ENCODE measurements at regions not wholly inside any gene's neighbourhood (a gene's known extent, or its start where the extent isn't known, plus 50 kb on each side); places are given as distances from the start of the nearest gene placed in this dataset.

DNA sequence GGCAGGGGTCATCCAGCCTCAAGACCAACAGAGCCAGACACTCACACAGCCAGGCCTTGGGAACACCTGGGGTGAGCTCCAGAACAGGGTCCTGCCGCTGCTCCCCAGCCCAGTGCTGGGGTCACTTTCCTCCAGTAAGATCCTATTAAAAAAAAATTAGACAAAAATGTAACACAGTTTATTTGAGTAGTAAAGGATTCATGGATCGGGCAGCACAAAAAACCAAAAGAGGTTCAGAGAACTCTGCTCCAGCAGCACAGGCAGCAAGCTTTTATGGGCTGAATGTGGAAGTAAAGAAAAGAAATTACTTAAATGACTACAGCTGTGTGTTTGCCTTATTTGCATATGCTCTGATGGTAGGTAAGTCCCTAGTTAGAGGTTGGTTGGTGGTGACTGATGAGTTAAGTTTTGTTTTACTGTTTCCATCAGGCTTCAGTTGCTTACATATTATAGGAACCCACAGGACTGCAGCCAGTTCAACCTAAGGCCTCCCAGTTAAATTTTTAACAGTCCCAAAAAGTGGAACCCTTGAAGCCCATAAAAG is 80.5 kb upstream of the FGFR2 start:
- WGBS, 5 donors = 80 to 96% (median 93%) methylated on average over 2 of the region's 2 CpGs
- Histone ChIP-seq H3K4me1 (no peaks in the 10 kb centered on the region), H3K27ac (no peak overlapping the region), H3K9me3 (peaks cover 0 to 25% (median 11%) of the 10 kb centered on the region in 8 donors), H3K4me3 (no peak overlapping the region), H3K36me3 (no peaks in the 10 kb centered on the region), H3K27me3 (replicated peaks in 1 of 7) (peaks cover 0 to 4% (median 0%) of the 10 kb centered on the region in 7 donors)
- TF ChIP-seq POLR2A (IDR thresholded peaks at IDR 0.05) (no peak), POLR2AphosphoS5 (IDR thresholded peaks at IDR 0.05) (no peak)
- TF ChIP-seq, protein P1, sequence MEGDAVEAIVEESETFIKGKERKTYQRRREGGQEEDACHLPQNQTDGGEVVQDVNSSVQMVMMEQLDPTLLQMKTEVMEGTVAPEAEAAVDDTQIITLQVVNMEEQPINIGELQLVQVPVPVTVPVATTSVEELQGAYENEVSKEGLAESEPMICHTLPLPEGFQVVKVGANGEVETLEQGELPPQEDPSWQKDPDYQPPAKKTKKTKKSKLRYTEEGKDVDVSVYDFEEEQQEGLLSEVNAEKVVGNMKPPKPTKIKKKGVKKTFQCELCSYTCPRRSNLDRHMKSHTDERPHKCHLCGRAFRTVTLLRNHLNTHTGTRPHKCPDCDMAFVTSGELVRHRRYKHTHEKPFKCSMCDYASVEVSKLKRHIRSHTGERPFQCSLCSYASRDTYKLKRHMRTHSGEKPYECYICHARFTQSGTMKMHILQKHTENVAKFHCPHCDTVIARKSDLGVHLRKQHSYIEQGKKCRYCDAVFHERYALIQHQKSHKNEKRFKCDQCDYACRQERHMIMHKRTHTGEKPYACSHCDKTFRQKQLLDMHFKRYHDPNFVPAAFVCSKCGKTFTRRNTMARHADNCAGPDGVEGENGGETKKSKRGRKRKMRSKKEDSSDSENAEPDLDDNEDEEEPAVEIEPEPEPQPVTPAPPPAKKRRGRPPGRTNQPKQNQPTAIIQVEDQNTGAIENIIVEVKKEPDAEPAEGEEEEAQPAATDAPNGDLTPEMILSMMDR (IDR thresholded peaks at IDR 0.05 in 8 of 11, conservative IDR thresholded peaks at IDR 0.05 in 3 of 11) = no peak
- no peak for DNase-seq
- intact Hi-C loops (cut with DNase I; ENCODE audit: low total_unique reads) = no loop called here

DNA sequence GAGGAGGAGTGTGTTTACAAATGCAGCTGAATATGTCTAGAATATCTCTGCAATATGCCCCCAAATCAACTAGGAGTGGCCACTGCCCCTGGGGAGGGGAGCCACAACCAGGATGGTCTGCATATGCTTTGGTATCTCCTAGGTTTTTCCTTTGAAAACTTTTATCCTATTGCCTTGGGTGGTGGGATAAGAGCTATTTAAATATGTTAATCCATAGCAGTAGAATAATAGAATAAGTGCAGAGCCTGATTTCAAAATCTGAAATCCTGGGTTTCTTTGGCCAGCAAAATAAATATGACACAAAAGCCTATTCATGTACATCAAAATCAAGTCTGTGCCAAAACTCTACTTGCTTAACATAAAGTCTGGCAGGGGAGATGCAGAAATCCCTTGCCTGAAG is 79.6 kb upstream of the FGFR2 start:
- H3K4me1 ChIP-seq = no peaks in the 10 kb centered on the region
- DNase-seq = no peak
- peaks cover 0 to 25% (median 11%) of the 10 kb centered on the region in 8 donors for H3K9me3 ChIP-seq
- no peak overlapping the region for H3K27ac ChIP-seq
- intact Hi-C loops (cut with DNase I; ENCODE audit: low total_unique reads) = no loop called here
- H3K27me3 ChIP-seq (replicated peaks in 1 of 7) = peaks cover 0 to 4% (median 0%) of the 10 kb centered on the region in 7 donors
- TF ChIP-seq POLR2A (IDR thresholded peaks at IDR 0.05) (no peak), POLR2AphosphoS5 (IDR thresholded peaks at IDR 0.05) (no peak)
- TF ChIP-seq, protein P1 (IDR thresholded peaks at IDR 0.05 in 8 of 11, conservative IDR thresholded peaks at IDR 0.05 in 3 of 11) = no peak
- H3K36me3 ChIP-seq = no peaks in the 10 kb centered on the region
- H3K4me3 ChIP-seq = no peak overlapping the region

DNA sequence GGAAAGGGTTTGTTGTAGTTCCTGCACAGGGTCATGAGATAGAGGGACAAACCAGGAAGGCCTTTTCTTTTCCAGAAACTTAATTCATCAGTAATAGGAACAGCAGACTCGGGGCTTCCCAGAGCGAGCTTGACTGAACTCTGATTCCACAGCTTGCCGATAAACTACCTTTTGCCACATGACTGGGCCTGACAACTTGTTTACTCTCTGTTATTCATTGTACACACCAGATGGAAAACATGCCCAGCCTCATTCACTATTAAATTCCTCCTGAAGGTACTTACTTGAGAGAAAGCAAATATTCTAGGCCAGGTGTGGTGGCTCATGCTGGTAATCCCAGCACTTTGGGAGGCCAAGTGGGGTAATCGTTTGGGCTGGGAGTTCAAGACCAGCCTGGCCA is 77.1 kb upstream of the FGFR2 start:
- peaks cover 0 to 7% (median 0%) of the 10 kb centered on the region in 7 donors for H3K27me3 ChIP-seq (replicated peaks in 1 of 7)
- intact Hi-C loops (cut with DNase I; ENCODE audit: low total_unique reads) = no loop called here
- 80 to 98% (median 91%) methylated on average over 4 of the region's 4 CpGs for WGBS, 5 donors
- no peak for DNase-seq
- H3K4me3 ChIP-seq = no peak overlapping the region
- no peak overlapping the region for H3K27ac ChIP-seq
- H3K36me3 ChIP-seq = no peaks in the 10 kb centered on the region
- no peaks in the 10 kb centered on the region for H3K4me1 ChIP-seq
- H3K9me3 ChIP-seq = peaks cover 0 to 25% (median 11%) of the 10 kb centered on the region in 8 donors
- TF ChIP-seq POLR2AphosphoS5 (IDR thresholded peaks at IDR 0.05) (no peak), POLR2A (IDR thresholded peaks at IDR 0.05) (no peak)
- TF ChIP-seq, protein P1 (IDR thresholded peaks at IDR 0.05 in 8 of 11, conservative IDR thresholded peaks at IDR 0.05 in 3 of 11) = no peak

DNA sequence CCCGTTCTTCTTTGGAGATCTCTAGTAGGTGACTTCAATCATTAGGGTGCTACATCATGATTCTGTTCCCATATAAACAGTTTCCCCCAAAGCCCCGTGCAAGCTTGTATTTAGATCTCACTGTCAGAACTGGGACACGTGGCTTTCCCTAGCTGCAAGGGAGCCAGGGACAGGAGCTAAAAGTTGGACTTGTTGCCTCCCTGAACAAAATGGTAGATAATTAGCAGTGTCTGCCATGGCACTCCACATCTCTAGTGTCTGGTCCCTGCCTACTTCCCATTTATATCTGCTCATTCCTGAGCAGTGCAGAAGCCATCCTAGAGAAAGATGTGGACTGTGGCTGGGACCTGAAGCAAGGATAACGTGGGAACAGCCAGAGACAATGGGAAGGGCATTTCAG is 76.6 kb upstream of the FGFR2 start:
- Histone ChIP-seq H3K9me3 (peaks cover 0 to 25% (median 11%) of the 10 kb centered on the region in 8 donors), H3K36me3 (no peaks in the 10 kb centered on the region), H3K4me1 (no peaks in the 10 kb centered on the region), H3K27ac (no peak overlapping the region), H3K4me3 (no peak overlapping the region), H3K27me3 (replicated peaks in 1 of 7) (peaks cover 0 to 7% (median 0%) of the 10 kb centered on the region in 7 donors)
- intact Hi-C loops (cut with DNase I; ENCODE audit: low total_unique reads) = no loop called here
- DNase-seq = no peak
- 71 to 86% (median 78%) methylated on average over 4 of the region's 4 CpGs for whole genome bisulfite sequencing, 5 donors
- TF ChIP-seq POLR2A (IDR thresholded peaks at IDR 0.05) (no peak), POLR2AphosphoS5 (IDR thresholded peaks at IDR 0.05) (no peak)
- TF ChIP-seq, protein P1 (IDR thresholded peaks at IDR 0.05 in 8 of 11, conservative IDR thresholded peaks at IDR 0.05 in 3 of 11) = no peak

All from spleen (tissue), 11 donors.